ENCODE measurements at regions not wholly inside any gene's neighbourhood (a gene's known extent, or its start where the extent isn't known, plus 50 kb on each side); places are given as distances from the start of the nearest gene placed in this dataset.

- no peak for DNase-seq (ENCODE audit: low spot score)
Observed at GRCh38 chr7:7118822-7119221, 63.5 kb upstream of the C1GALT1 start.

- no peak for DNase-seq (ENCODE audit: low spot score)
Observed at GRCh38 chr7:7119729-7120128, 62.6 kb upstream of the C1GALT1 start.

- DNase-seq (ENCODE audit: low spot score), result no peak
Observed at GRCh38 chr7:7122033-7122478, 60.3 kb upstream of the C1GALT1 start.

- no peak for DNase-seq (ENCODE audit: low spot score)
Observed at GRCh38 chr7:7122701-7123281, 59.6 kb upstream of the C1GALT1 start.

GRCh38 chr7:7125963-7126362 is 56.4 kb upstream of the C1GALT1 start:
- DNase-seq (ENCODE audit: low spot score), result no peak

- DNase-seq (ENCODE audit: low spot score), result no peak
Observed at GRCh38 chr7:7127773-7128172, 54.6 kb upstream of the C1GALT1 start.

GRCh38 chr7:7129381-7129780 is 53.0 kb upstream of the C1GALT1 start:
- no peak for DNase-seq (ENCODE audit: low spot score)

GRCh38 chr7:7131273-7131672 is 51.1 kb upstream of the C1GALT1 start:
- DNase-seq (ENCODE audit: low spot score), result no peak

Measured in SW480 (cell line).